Activated CD8-positive, alpha-beta memory T cell treated with anti-CD3 and anti-CD28 coated beads, Interleukin-2, amount 50 U/mL, for 24 hours (primary cell): ENCODE measurements at regions not wholly inside any gene's neighbourhood (a gene's known extent, or its start where the extent isn't known, plus 50 kb on each side); places are given as distances from the start of the nearest gene placed in this dataset.

Experiments used
- DNase-seq: peaks from one replicate; pipeline ENCODE4 v3.0.0-alpha.2; 2020; ENCODE audit errors: extremely low read depth

DNA sequence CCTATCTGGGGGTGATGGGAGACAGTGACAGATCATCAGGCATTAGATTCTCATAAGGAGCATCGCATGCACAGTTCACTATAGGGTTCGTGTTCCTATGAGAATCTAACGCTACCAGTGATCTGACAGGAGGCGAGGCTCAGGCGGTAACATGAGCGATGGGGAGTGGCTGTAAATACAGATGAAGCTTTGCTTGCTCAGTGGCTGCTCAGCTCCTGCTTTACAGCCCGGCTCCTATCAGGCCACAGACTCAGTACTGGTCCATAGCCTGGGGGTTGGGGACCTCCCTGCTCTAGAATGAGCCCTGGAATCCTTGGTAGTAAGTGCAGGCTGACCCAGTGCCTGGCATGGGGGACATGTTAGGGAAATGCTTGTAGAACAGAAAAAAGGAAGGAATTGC is 426.0 kb downstream of the TYW1 start:
- DNase-seq: no peak

DNA sequence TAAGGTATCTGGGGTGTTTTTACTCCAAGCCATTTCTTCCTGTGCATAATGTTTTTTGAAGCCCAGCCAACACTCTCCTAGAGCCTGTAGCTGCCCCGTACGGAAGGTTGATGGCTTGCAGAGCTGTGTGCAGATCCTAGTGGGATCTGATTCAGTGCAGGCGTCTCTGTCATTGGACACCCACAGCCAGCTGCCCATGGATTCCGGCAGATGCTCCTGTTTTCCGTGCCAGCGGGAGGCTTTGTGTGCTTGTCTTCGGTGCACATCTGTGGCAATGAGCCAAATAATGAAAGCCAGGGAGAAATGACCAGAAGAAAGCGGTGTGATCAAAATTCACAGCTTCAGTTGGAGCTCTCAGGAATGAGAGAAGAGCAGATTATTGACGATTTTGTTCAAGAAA is 426.4 kb downstream of the TYW1 start:
- no peak for DNase-seq

DNA sequence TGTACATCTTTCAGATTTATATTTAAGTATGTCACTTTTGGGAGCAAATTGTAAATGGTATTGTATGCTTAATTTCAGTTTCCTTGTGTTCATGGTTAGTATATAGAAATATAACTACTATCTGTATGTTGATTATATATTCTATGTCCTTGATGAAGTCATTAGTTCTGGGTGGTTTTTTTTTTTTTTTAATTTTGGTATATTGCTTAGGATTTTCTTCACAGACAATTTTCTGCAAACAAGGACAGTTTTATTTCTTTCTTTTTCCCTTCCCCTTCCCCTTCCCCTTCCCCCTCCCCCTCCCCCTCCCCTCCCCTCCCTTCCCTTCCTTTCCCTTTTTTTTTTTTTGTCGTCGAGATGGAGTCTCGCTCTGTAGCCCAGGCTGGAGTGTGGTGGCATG is 430.0 kb downstream of the TYW1 start:
- DNase-seq: no peak

DNA sequence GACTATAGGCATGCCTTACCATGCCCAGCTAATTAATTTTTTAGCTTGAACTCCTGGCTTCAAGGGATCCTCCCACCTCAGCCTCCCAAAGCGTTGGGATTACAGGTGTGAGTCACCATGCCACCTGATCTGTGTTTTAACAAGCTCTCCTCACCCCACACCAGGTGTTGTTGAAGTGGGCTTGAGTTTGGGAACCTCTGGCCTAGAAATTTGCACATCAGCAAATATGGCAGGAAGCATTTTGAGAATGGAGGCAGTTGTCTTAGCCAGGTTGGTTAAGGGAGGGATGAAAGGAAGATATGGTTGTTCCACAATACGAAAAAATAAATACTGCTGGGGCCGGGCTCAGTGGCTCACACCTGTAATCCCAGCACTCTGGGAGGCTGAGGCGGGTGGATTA is 433.1 kb downstream of the TYW1 start:
- DNase-seq: no peak

DNA sequence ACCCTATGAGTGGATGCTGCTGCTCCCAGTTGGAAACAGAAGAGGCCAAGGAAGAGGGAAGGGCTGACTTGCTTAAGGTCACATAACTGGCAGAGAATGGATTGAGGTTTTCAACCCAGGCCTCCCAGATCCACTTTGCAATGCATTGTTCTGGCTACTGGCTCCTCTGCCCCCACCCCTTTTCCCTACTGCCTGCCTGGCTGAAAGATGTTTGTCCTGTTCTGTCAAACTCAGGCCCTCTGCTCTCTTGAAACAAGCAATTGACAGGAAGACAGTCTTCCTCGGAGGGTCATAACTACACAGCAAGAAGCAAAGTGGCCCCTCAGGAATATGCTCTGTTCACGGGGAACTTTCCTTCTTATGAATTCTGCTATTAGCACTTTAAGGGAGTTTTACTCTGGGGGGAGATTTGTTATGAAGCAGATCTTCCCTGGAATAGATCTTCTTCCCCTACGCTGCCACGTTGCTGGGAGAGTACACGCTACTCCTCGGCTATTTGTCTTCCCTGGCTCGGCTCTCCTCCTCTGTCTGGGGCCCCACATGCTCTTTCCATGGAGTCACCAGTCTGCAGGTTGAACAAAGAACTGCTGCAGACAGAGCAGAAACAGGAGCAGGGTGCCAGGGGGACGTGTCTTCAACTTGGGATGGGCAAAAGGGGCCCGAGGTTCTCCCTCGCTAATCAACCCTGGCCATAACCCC is 436.1 kb downstream of the TYW1 start:
- no peak for DNase-seq

DNA sequence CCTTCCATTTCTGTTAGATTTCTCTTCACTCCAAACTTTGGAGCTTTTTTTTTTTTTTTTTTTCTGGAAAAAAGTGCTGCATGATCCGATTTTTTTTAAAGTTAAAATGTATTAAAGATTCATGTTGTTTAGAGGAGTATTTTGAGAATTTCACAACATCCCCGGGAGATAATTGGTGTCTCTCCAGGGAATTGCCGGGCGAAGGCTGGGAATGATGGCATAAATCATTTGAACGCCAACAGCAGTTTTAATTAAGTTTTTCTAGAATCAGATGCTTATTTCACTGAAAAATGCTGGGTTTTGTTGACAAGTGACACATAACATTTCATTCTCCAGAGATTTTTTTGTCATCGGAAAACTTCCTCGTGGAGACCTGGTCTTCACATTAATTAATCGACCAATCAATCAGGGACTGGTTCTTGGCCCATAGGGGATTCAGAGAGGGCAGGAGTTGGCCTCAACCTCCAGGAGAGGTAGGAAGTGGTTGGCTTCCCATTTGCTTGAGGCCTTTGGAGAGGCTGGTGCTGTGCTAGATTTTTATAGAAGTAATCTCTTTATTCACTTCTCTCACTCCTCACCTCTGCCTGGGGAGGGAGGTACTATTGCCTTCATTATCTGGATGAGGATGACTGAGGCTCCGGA is 439.4 kb downstream of the TYW1 start:
- no peak for DNase-seq

DNA sequence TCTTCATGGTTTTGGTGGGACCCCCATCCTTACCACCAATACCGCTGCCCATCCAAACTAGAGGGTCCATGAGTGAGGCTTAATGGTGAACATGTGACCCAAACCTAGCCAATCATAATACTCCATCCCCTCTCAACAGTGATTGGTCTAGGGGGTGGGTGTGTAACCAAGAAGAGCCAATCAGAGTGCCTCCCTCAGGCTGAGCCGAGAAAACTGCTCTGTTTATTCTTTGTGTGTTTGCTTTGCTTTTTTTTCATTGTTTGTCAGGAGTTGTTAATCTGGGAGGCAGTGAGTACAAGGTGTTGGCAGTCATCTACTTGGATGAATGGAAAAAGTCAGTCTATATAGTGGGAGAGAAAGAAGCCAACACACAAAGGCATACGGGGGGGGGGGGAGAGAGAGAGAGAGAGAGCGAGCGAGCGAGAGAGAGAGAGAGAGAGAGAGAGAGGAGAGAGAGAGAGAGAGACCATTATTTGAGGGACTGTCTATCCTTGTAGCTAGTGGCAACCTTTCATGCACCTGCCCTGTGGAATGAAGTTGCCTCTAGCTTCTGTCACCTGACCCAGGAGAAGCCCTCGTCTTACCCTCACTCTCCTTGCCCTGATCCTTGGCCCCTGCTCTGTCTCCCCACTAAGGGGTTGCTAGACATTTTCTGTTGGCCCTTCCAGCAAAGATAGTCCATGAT is 441.7 kb downstream of the TYW1 start:
- DNase-seq: no peak

DNA sequence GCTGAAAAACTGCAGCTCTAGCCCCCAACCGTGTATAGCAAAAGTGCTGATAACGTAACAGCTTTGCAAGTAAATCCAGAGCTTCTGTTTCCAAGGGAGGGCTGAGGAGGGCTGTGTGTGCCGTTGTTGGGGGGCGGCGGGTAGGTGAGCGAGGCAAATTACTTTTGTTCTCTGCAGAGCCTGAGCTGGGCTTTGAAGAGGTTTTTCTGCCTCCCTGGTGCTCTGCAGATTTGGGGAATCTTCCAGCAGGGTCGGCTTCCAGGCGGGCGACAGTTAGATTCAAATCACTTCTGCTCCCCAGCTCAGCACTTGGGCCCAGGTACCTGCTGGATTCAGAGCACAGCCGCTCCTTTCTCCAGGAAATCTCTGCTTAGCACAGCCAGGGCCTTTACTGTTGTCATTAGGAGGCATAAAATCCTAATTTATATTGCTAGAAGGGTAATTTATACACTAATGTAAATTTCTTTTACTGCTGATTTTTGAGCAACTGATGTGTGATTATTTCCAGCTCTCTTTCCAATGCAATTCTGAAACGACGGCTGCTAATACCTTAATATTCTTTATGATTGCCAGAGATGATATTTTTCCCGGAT is 442.4 kb downstream of the TYW1 start:
- DNase-seq: no peak

DNA sequence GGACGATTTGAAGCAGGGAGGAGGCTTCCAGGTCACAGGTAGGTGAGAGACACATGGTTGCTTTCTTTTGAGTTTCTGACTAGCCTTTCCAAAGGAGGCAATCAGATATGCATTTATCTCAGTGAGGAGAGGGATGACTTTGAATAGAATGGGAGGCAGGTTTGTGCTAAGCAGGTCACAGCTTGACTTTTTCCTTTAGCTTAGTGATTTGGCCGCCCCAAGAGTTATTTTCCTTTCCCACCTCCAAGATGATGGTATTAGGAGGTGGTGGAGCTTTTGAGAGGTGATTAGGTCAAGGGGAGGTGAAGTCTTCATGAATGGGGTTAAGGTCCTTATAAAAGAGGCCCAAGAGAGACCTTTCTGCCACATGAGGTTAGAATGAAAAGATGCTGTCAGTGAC is 443.7 kb downstream of the TYW1 start:
- DNase-seq: no peak

DNA sequence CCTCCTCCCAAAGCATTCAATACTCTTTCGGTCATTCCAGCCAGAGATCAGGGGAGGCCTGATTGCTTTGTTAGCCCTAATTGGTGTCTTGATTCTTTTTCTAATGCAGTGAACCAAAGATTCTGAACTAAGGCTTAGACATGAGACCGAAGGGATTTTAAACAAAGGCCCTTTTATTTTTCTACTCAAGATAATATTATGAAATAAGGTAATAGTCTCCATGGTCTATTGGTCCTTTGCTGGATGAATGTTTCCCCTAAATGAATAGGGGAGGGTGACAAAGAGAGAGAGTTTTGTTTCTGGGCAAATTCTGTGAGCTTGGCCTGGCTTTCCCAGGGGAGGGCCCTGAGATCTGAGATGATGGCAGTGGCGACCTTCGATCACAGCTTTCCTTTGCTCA is 449.1 kb downstream of the TYW1 start:
- DNase-seq: no peak

DNA sequence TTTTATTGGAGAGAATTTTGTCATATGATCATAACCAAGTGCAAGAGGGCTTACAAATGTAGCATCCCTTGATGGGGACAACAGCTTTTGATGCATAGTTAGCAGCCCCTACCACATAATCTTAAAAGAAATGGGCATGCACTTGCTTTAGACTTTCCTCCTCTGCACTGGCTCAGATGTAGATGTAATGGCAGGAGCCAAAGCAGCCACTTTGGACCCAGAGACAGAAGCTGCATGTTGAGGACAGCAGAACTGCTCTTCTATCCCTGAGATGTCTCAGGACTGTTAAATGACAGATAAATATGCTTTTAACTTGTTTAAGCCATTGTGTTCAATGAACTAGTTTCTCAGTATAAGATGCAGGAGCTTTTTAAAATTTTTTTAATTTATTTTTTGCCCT is 450.7 kb downstream of the TYW1 start:
- no peak for DNase-seq

DNA sequence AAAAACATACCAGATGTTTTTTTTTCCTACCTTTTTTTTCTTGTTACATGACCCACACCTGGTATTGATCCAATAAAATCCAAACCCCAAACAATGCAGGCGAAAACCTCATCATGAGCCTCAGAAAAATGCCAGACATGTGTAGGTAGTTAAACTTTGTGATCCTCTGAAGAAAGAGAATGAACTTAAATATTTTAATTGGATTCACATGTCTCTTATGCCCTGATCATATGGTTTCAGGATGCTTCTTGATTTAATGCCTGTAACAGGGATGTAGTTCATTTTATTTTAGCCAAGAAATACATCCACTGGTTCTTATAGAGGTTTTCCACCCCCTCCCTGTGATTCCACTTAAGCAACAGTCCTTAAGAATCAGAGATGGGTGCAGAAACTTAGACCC is 451.6 kb downstream of the TYW1 start:
- no peak for DNase-seq

DNA sequence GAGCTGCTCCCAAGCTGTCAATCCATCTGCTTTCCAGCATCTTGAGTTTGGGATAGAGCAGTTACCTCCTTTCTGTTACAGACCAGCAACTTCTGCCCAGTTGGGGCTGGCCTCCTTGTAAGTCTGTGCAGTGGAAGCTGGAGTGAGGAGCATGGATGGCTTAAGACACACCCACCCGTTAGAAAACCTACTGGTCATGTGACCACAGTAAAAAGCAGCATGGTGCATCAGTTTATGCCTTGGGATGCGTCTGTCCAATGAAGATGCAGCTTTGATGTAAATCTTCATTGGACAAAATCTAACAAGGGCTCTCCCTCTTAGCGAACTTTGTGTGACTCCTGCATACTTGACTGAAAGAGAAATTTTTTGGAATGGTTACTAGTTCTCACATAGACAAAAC is 453.5 kb downstream of the TYW1 start:
- DNase-seq: no peak

DNA sequence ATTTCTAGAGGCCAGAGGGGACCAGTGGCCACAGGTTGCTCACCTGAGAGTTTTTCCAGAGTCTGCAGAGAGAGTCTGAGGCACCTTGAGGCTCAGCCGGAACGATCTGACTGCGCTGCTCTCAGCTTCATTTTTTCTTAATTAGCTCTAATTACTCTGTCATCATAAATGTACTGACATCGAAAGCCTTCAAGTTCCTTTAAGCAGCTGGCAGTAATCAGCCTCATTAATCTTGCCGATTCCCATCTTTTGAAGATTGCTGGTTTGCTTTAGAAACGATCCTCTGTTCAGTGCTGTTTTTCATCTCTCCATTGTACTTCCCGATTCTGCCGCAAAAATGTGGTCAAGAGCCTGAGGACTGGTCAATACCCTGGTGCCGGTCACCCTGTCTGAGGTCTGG is 454.7 kb downstream of the TYW1 start:
- DNase-seq: no peak

DNA sequence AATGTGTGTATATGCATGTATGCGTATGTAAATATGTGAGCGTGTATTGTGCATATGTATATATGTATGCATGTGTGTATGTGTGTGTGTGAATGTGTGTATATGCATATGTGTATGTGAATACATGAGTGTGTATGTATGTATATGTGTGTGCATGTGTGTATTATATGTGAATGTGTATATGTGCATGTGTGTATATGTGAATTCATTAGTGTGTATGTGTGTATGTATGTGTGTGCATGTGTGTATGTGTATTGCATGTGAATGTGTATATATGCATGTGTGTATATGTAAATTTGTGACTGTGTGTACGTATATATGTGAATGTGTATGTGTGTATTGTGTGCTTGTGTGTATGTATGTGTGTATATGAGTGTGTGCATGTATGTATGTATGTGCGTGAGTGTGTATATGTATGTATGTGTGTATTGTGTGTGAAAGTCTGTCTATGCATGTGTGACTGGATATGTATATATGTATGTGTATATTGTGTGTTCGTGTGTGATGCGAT is 455.9 kb downstream of the TYW1 start:
- DNase-seq: no peak

DNA sequence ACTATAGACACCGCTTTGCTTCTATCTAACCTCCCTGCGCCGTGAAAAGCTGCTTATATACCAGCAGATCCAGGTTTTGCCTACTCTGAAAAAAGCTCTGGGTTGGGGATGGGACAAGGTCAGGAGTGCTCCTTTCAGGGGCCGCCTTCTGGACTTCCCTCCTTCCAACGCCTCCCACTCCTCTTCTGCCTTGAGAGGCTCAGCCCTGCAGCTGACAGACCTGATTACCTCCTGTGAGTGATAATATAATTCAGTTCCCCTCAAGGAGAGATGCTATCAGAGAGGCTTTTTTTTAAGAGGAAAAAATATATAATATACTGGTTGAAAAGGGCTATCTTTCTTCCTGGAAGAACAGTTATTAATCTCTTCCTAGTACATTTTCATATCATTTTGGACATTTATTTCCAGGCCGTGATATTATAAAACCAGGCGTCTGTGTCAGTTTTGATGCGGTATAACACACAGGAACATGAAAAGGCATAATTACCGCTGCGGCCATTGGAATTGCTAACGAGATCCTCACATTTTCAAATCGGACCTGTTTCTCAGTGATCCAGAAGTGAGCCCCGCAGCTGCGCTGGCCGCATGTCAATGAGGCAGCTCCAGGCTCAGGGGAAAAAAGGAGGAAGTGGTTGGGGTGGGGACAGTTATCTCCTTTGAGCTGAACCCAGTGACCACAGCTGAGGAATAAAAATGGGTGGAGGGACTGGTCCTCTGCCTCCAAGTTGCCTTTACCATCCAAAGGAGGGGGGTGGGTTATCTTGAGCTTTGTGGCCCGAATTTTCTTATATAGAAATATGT is 457.1 kb downstream of the TYW1 start:
- no peak for DNase-seq

DNA sequence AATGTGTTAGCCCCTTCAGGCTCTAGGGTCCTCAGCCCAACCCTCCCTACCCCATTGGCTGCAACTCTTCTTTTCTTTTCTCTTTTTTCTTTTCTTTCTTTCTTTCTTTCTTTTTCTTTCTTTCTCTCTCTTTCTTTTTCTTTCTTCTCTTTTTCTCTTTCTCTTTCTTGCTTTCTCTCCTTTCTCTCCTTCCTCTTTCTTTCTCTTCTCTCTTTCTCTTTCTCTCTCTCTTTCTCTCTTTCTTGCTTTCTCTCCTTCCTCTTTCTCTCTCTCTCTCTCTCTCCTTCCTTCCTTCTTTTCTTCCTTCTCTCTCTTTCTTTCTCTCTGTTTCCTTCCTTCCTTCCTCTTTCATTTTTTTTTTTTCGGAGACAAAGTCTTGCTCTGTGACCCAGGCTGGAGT is 458.9 kb downstream of the TYW1 start:
- DNase-seq: no peak

DNA sequence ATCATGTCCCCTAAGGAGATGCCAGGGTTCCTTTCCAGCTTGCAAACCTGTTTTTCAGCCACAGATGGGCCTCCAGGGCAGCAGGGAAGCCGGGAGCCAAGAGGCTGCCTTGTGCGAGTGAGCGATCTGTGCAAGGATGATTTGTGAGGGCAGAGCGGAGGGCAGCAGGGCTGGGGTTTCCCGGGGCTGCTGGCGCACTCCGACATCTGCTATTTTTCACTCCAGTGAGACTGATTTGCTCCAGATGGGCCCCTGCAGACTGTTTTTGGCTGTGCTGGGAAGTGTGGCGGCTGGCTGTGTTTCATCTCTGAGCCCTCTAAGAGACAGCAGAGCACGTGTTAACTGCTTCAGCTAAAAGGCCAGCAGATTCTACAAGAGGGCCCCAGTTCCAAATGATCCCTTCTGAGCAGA is 466.2 kb downstream of the TYW1 start:
- no peak for DNase-seq

DNA sequence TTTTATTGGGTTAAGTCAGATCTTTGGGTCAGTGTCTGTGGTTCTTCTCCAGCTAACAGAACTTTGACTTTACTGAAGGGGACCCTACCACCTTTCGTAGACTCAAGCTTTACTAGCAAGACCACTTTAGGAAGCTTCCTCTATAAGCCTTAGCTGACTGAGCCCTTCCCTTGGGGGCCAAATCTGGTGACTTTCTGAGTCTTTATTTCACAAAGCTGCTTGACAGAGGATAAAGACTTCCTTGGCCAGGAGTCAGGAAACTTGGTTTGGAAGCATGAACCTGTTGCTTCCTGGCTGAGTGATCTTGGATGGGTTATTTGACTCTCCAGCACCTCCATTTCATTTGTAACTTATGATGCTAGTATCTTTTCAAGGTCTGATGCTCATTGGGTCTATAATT is 466.7 kb downstream of the TYW1 start:
- DNase-seq: no peak

DNA sequence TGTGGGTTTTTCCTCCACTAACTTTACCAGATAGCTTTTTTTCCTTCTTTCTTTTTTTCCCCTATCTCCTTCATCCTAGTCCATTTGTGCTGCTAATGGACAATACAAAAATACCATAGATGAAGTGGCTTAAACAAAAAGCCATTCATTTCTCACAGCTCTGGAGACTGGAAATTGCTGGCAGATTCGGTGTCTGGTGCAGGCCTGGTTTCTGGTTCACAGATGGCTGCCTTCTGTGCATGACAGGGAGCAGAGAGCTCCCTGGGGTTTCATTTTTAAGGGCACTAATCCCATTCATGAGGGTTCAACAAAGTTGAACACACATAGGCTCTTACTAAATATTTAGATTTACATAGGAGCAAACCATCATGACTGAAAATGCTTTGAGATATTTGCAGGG is 467.4 kb downstream of the TYW1 start:
- no peak for DNase-seq

DNA sequence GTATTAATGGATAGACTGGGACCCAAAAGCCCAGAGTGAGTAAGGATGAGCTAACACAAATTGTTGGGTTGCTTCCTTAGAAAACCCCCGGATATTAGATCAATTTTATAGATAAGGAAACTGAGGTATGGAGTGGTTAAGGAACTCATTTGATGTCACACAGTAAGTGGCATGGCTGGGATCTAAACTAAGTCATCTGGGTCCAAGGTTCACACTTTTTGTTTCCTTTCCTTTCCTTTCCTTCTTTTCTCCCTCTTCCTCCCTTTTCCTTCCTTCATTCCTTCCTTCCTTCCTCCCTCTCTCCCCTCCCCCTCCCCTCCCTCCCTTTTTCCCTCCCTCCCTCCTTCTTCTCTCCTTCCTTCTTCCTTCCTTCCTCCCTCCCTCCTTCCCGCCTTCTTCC is 469.5 kb downstream of the TYW1 start:
- no peak for DNase-seq

DNA sequence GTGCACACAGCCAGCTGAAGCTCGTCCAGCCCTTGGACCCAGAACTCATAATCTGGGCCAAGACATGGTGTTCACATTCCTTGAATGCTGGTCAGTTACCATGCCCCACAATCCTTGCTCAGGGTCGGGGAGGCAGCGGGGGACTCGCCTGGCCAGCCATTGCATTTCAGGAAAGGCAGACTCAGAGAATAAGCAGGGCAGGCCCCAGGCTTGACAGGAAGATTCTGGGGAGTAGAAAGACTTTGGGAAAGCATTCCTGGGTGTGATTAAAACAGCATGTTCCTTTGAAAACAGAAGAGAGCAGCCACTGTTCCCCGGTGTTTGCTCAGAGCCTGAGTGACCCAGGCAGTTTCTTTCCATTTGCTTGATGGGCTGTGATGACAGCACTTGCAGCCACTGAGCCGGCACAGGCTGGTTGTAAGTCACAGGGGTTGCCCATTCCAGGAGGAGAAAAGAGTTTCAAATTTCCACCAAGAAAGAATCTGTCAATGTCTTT is 473.7 kb downstream of the TYW1 start:
- DNase-seq: no peak
